Esophagus muscularis mucosa (tissue), 4 donors: ENCODE measurements at regions not wholly inside any gene's neighbourhood (a gene's known extent, or its start where the extent isn't known, plus 50 kb on each side); places are given as distances from the start of the nearest gene placed in this dataset.

Experiments
- DNase-seq: peaks from one replicate; pipeline ENCODE4 v3.0.0-alpha.2; 2017; ENCODE audit errors: extremely low spot score
- H3K27ac ChIP-seq, 4 donors: fragments of 200-600 bp; sonication (generic); replicated peaks in 1 of 4; 1 replicate in 3 of 4; 2 replicates in 1 of 4; pipeline ENCODE4 v1.5.1; 2016 to 2019; ENCODE audit warnings: mild to moderate bottlenecking in 1 of 4
- H3K27me3 ChIP-seq, 4 donors: fragments of 200-600 bp; sonication (generic); one replicate each; pipeline versions ENCODE4 v1.5.1 to v1.6.0; 2016 to 2019
- H3K36me3 ChIP-seq, 4 donors: fragments of 200-600 bp; sonication (generic); one replicate each; pipeline ENCODE4 v1.5.1; 2016 to 2019
- H3K4me1 ChIP-seq, 4 donors: fragments of 200-600 bp; sonication (generic); one replicate each; pipeline ENCODE4 v1.5.1; 2016 to 2019
- H3K4me3 ChIP-seq, 4 donors: fragments of 200-600 bp; sonication (generic); 1 replicate in 2 of 4; 2 replicates in 2 of 4; pipeline ENCODE4 v1.5.1; 2016 to 2019; ENCODE audit warnings: mild to moderate bottlenecking in 4 of 4, moderate library complexity in 1 of 4
- H3K9me3 ChIP-seq, 4 donors: fragments of 200-600 bp; sonication (generic); 1 replicate in 3 of 4; 2 replicates in 1 of 4; pipeline ENCODE4 v1.5.1; 2016 to 2019
- CTCF ChIP-seq, 3 experiments: fragments of 200-600 bp in 2 of 3; fragments of 450-650 bp in 1 of 3; sonication (generic) in 2 of 3; IDR thresholded peaks; one replicate each; pipeline ENCODE4 v1.5.1; 2017 to 2019; ENCODE audit warnings: antibody characterized with exemption in 3 of 3, mild to moderate bottlenecking in 2 of 3, moderate library complexity in 1 of 3
- EP300 ChIP-seq: sonication (generic); formaldehyde crosslinking; IDR thresholded peaks from one replicate; pipeline ENCODE4 v1.6.1; 2017; ENCODE audit warnings: antibody characterized with exemption
- POLR2A ChIP-seq: fragments of 450-650 bp; IDR thresholded peaks from one replicate; pipeline ENCODE4 v1.6.1; 2017; ENCODE audit warnings: antibody characterized with exemption, moderate library complexity, mild to moderate bottlenecking, low read depth
- POLR2AphosphoS5 ChIP-seq, 2 donors: sonication (generic); formaldehyde crosslinking; IDR thresholded peaks; one replicate each; pipeline ENCODE4 v1.6.1; 2017; ENCODE audit warnings: antibody characterized with exemption in 2 of 2
- WGBS: methylation state at CpG from one replicate; pipeline ENCODE4 v1.1.5; 2018; 5-methylcytosine and 5-hydroxymethylcytosine counted together
- intact Hi-C: fragments of 100-400 bp; cut with DNase I; formaldehyde crosslinking; loops from one replicate; pipeline ENCODE4 v1.15.1; 2023

GRCh38 chr2:64222351-64222750, 78.1 kb upstream of the PELI1 start:
- Histone ChIP-seq H3K27ac (peak overlapping the region in 2 of 4 donors; percentile 47 to 67), H3K36me3 (no peaks in the 10 kb centered on the region), H3K4me1 (peaks cover 29 to 46% (median 37%) of the 10 kb centered on the region in 4 donors), H3K4me3 (no peak overlapping the region), H3K9me3 (no peaks in the 10 kb centered on the region), H3K27me3 (no peaks in the 10 kb centered on the region)
- TF ChIP-seq POLR2A (no peak), CTCF (IDR thresholded peaks at IDR 0.05) (no peak), EP300 (no peak), POLR2AphosphoS5 (IDR thresholded peaks at IDR 0.05) (peak in 1 of 2 donors; percentile 30)
- DNase-seq = no peak
- intact Hi-C loops = loop anchor here (10.0 kb wide), 1 partner anchor 168 kb away; no protein-coding TSS in a partner anchor
- 20% methylated on average over 2 of the region's 2 CpGs for WGBS

- peaks cover 33 to 53% (median 44%) of the 10 kb centered on the region in 4 donors for H3K4me1 ChIP-seq
- no peak overlapping the region for H3K4me3 ChIP-seq
- 61% methylated on average over 3 of the region's 3 CpGs for WGBS
- intact Hi-C loops = loop anchor here (10.0 kb wide), 1 partner anchor 168 kb away; no protein-coding TSS in a partner anchor
- no peaks in the 10 kb centered on the region for H3K36me3 ChIP-seq
- peak overlapping the region in 2 of 4 donors; percentile 47 to 67 for H3K27ac ChIP-seq
- no peak for TF ChIP-seq CTCF (IDR thresholded peaks at IDR 0.05)
- TF ChIP-seq POLR2AphosphoS5 (IDR thresholded peaks at IDR 0.05) = no peak
- TF ChIP-seq POLR2A = no peak
- no peaks in the 10 kb centered on the region for H3K27me3 ChIP-seq
- no peak for DNase-seq
- H3K9me3 ChIP-seq = no peaks in the 10 kb centered on the region
These were observed 78.8 kb upstream of the PELI1 start for GRCh38 chr2:64223055-64223454.

- no peak for DNase-seq
- WGBS = 94% methylated on average over 1 of the region's 1 CpG
- no peak overlapping the region for H3K27ac ChIP-seq
- H3K27me3 ChIP-seq = no peaks in the 10 kb centered on the region
- H3K36me3 ChIP-seq = no peaks in the 10 kb centered on the region
- no peaks in the 10 kb centered on the region for H3K9me3 ChIP-seq
- no peak overlapping the region for H3K4me3 ChIP-seq
- no peak for TF ChIP-seq CTCF (IDR thresholded peaks at IDR 0.05)
- no peak for TF ChIP-seq POLR2A
- no peak for TF ChIP-seq EP300
- no peak for TF ChIP-seq POLR2AphosphoS5 (IDR thresholded peaks at IDR 0.05)
- intact Hi-C loops = loop anchor here (5.0 to 10.0 kb wide), 3 partner anchors 47 to 171 kb away; partner anchors contain the start of gene PELI1
- H3K4me1 ChIP-seq = peaks cover 37 to 60% (median 52%) of the 10 kb centered on the region in 4 donors
These were observed 81.3 kb upstream of the PELI1 start for GRCh38 chr2:64225491-64225890.

- peaks cover 28 to 52% (median 48%) of the 10 kb centered on the region in 4 donors for H3K4me1 ChIP-seq
- no peak for TF ChIP-seq POLR2AphosphoS5 (IDR thresholded peaks at IDR 0.05)
- TF ChIP-seq CTCF (IDR thresholded peaks at IDR 0.05) = no peak
- TF ChIP-seq EP300 = no peak
- no peak for TF ChIP-seq POLR2A
- H3K36me3 ChIP-seq = no peaks in the 10 kb centered on the region
- no peak overlapping the region for H3K4me3 ChIP-seq
- 53% methylated on average over 5 of the region's 5 CpGs for WGBS
- intact Hi-C loops = loop anchor here (5.0 to 10.0 kb wide), 3 partner anchors 46 to 172 kb away; partner anchors contain the start of gene PELI1
- DNase-seq = no peak
- no peaks in the 10 kb centered on the region for H3K9me3 ChIP-seq
- no peaks in the 10 kb centered on the region for H3K27me3 ChIP-seq
- no peak overlapping the region for H3K27ac ChIP-seq
These were observed 82.4 kb upstream of the PELI1 start for GRCh38 chr2:64226611-64227010.
